AG04450 (cell line): ENCODE measurements at regions not wholly inside any gene's neighbourhood (a gene's known extent, or its start where the extent isn't known, plus 50 kb on each side); places are given as distances from the start of the nearest gene placed in this dataset.

ENCODE experiments used
- CTCF ChIA-PET: fragments of 300-600, 350-600 bp; formaldehyde crosslinking; extraction: SDS; loops from one replicate; lab custom pipeline; 2022; ENCODE audit warnings: antibody characterized with exemption, inconsistent platforms; lab: Charles Lee
- POLR2A ChIA-PET: fragments of 350-600 bp; formaldehyde crosslinking; extraction: SDS; loops from one replicate; lab custom pipeline; 2021; ENCODE audit warnings: antibody characterized with exemption, inconsistent platforms; lab: Yijun Ruan, JAX
- DNase-seq: peaks from one replicate; pipeline ENCODE4 v3.0.0-alpha.2; 2011; ENCODE audit warnings: low read depth, low spot score
- H3K27ac ChIP-seq: one replicate; pipeline ENCODE4 v1.5.1; 2012; ENCODE audit warnings: low read depth, low read length, control low read depth
- H3K27me3 ChIP-seq: one replicate; pipeline ENCODE4 v1.6.0; 2012; ENCODE audit warnings: low read length; ENCODE audit not compliant: control insufficient read depth, insufficient read depth
- H3K4me3 ChIP-seq: 2 replicates; pipeline ENCODE4 v1.5.1; 2011; ENCODE audit warnings: mild to moderate bottlenecking, low read depth, low read length, control low read depth
- H3K9me3 ChIP-seq: 2 replicates; pipeline ENCODE4 v1.5.1; 2012; ENCODE audit warnings: low read length; ENCODE audit not compliant: control insufficient read depth, insufficient read depth
- CTCF ChIP-seq: IDR thresholded peaks from 2 replicates; pipeline ENCODE4 v1.5.1; 2011; ENCODE audit warnings: low read depth, low read length, control low read depth, inconsistent platforms

GRCh38 chr2:22301228-22301627, 1083.8 kb upstream of the KLHL29 start:
- ChIA-PET POLR2A (no interaction called here), CTCF (no interaction called here)
- Histone ChIP-seq H3K27ac (no peak overlapping the region), H3K9me3 (peaks cover 7% of the 10 kb centered on the region), H3K4me3 (no peak overlapping the region), H3K27me3 (no peaks in the 10 kb centered on the region)
- TF ChIP-seq CTCF: no peak
- no peak for DNase-seq

- CTCF ChIA-PET: no interaction called here
- H3K27me3 ChIP-seq: no peaks in the 10 kb centered on the region
- DNase-seq: no peak
- no peak for TF ChIP-seq CTCF
- H3K27ac ChIP-seq: no peak overlapping the region
- POLR2A ChIA-PET: no interaction called here
- H3K9me3 ChIP-seq: peaks cover 10% of the 10 kb centered on the region; the same call in 1 of the 2 replicates
- no peak overlapping the region for H3K4me3 ChIP-seq
These were observed 1058.7 kb upstream of the KLHL29 start for GRCh38 chr2:22326250-22326649.

DNA sequence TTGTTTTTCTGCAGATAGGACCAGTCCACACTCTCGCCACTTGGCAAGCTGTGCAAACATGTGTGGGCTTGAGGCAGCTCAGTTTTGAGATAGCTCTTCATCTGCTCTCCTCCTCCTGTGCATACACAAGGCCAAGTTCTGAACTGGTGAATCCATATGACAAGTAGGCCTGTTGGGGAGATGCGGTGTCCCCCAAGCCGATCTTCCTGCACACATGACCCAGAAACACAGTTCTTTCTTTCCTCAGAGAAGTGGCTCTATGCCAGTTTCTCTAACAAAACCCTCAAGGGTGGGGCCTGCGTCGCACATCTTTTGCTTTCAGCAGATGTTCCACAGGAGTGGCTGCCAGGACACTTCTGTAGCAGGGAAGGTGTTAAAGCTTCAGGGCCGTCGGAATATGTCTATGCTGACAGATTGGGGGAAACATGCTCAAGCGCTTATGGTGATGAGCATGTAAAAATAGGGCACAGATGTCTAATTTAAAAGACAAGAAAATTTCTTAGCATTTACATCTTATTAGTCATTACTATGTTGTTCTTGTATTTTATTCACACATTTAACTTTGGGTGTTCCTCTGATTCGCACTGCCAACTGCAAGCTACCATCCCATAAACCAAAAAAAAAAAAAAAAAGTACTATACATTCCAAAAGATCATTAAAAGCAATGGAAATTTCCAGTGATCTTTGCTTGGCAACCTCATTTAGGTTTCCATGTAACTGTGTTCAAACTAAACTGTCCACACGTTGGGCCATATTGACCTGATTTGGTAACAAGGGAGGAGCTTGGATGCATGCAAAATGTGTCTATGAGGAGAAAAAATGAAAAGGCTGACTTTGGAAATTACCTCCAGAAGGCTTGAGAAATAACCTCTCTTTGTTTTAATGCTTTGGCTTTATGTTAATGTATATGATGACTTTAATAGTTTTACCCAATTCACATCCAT, 1055.5 kb upstream of the KLHL29 start:
- ChIA-PET POLR2A (no interaction called here), CTCF (no interaction called here)
- no peak for DNase-seq
- Histone ChIP-seq H3K27me3 (no peaks in the 10 kb centered on the region), H3K9me3 (peaks cover 13% of the 10 kb centered on the region), H3K27ac (peak overlapping the region; percentile 11), H3K4me3 (no peak overlapping the region)
- no peak for TF ChIP-seq CTCF

DNA sequence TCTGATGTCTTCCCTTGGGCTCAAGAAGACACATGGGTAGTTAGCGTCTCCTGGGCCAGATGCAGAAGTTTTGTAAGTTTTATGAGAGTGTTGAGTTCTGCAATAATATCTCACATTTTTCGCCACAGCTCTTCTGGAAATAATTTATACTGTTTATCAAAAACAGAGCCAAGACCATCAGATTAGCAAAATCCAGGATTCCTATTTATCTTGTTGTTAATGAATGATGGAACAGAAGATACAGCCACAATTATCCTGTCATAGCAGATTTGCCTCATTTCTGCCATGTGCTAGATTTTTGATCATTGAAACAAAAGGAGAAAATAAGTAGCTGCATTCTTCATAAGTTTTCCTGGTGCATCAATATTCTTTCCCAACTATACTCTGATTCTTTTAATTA, 1048.6 kb upstream of the KLHL29 start:
- no peak for TF ChIP-seq CTCF
- ChIA-PET POLR2A (no interaction called here), CTCF (no interaction called here)
- Histone ChIP-seq H3K4me3 (no peak overlapping the region), H3K27me3 (no peaks in the 10 kb centered on the region), H3K9me3 (peaks cover 3% of the 10 kb centered on the region), H3K27ac (no peak overlapping the region)
- DNase-seq: no peak

DNA sequence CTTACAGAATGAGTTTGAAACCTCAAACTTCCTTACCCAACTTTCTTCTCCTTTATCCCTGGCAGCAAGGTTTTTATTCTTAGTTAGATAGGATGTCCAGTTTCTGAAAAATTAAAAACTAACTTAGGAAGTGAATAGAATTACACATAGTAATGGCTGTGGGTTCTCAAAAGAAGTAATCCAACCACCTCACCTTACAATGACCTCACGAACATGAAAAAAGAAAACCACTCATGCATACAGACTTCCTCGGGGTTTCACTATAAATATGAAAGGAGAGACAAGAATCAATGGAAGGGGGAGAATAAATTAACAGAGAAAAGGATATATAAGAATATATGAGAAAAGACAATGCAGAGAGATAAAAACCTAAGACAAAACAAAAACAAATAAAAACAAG, 1044.3 kb upstream of the KLHL29 start:
- TF ChIP-seq CTCF: no peak

More for the DNA sequence above, 1044.3 kb upstream of the KLHL29 start:
- CTCF ChIA-PET: no interaction called here
- Histone ChIP-seq H3K4me3 (no peak overlapping the region), H3K9me3 (peaks cover 3% of the 10 kb centered on the region; the same call in 1 of the 2 replicates), H3K27ac (no peak overlapping the region), H3K27me3 (no peaks in the 10 kb centered on the region)
- no peak for DNase-seq
- POLR2A ChIA-PET: no interaction called here
